IMR-90 (cell line): ENCODE measurements at regions not wholly inside any gene's neighbourhood (a gene's known extent, or its start where the extent isn't known, plus 50 kb on each side); places are given as distances from the start of the nearest gene placed in this dataset.

Experiments
- ATAC-seq: fragments of 200-7000 bp; cut with Tn5 transposase; 2 replicates; pipeline ENCODE4 v1.9.1; 2020; ENCODE audit warnings: low read depth, mild to moderate bottlenecking, moderate library complexity
- BruUV-seq: library from RNA; stranded (reverse); fragments of 400-500 nt; replicated peaks from 2 replicates; lab custom pipeline; 2021; lab: Mats Ljungman, UMichigan
- CTCF ChIA-PET: fragments of 300-600 bp; formaldehyde crosslinking; extraction: SDS; loops from one replicate; lab custom pipeline; 2021; ENCODE audit warnings: antibody characterized with exemption; lab: Yijun Ruan, JAX
- POLR2A ChIA-PET: fragments of 300-600 bp; sonication (Branson Sonifier 250); formaldehyde crosslinking; loops from one replicate; lab custom pipeline; 2022; ENCODE audit warnings: antibody characterized with exemption; ENCODE audit not compliant: unreplicated experiment; lab: Charles Lee
- DNase-seq: peaks from one replicate; pipeline ENCODE4 v3.0.0; 2013
- H2AFZ ChIP-seq: replicated peaks from 2 replicates; pipeline ENCODE3; 2013; ENCODE audit warnings: low read length, mild to moderate bottlenecking; ENCODE audit not compliant: poor library complexity
- H2AK5ac ChIP-seq: 2 replicates; pipeline ENCODE4 v1.6.1; 2013; ENCODE audit warnings: low read depth, low read length, inconsistent platforms
- H2AK9ac ChIP-seq: replicated peaks from 2 replicates; pipeline ENCODE3; 2013; ENCODE audit warnings: mild to moderate bottlenecking, low read depth, low read length, moderate library complexity; ENCODE audit not compliant: poor library complexity
- H2BK120ac ChIP-seq: 2 replicates; pipeline ENCODE4 v1.6.1; 2013; ENCODE audit warnings: low read depth, low read length, inconsistent platforms
- H2BK15ac ChIP-seq: 3 replicates; pipeline ENCODE4 v1.6.1; 2013; ENCODE audit warnings: low read depth, low read length, inconsistent platforms
- H2BK20ac ChIP-seq: 2 replicates; pipeline ENCODE4 v1.6.1; 2013; ENCODE audit warnings: low read depth, mild to moderate bottlenecking, inconsistent platforms, low read length, moderate library complexity
- H2BK5ac ChIP-seq: 2 replicates; pipeline ENCODE4 v1.6.1; 2013; ENCODE audit warnings: mild to moderate bottlenecking, low read depth, low read length, inconsistent platforms; ENCODE audit not compliant: poor library complexity, severe bottlenecking
- H3K14ac ChIP-seq: replicated peaks from 2 replicates; pipeline ENCODE4 v1.6.1; 2013; ENCODE audit warnings: low read depth, low read length, inconsistent platforms
- H3K18ac ChIP-seq: 2 replicates; pipeline ENCODE4 v1.6.1; 2013; ENCODE audit warnings: low read depth, low read length, control low read depth
- H3K23ac ChIP-seq: 2 replicates; pipeline ENCODE4 v1.6.1; 2013; ENCODE audit warnings: low read depth, low read length, inconsistent platforms
- H3K27ac ChIP-seq: 2 replicates; pipeline ENCODE4 v1.5.1; 2013; ENCODE audit warnings: mild to moderate bottlenecking, control low read depth, low read length; ENCODE audit not compliant: insufficient read depth
- H3K27me3 ChIP-seq: 2 replicates; pipeline ENCODE4 v1.6.1; 2013; ENCODE audit warnings: low read length; ENCODE audit not compliant: control insufficient read depth, insufficient read depth
- H3K36me3 ChIP-seq: 2 replicates; pipeline ENCODE4 v1.6.1; 2013; ENCODE audit warnings: low read length, mixed read lengths; ENCODE audit not compliant: control insufficient read depth, insufficient read depth
- H3K4ac ChIP-seq: 2 replicates; pipeline ENCODE4 v1.6.1; 2013; ENCODE audit warnings: low read depth, low read length, inconsistent platforms
- H3K4me1 ChIP-seq: 2 replicates; pipeline ENCODE4 v1.6.1; 2013; ENCODE audit warnings: low read length, mixed read lengths; ENCODE audit not compliant: control insufficient read depth, insufficient read depth
- H3K4me2 ChIP-seq: 2 replicates; pipeline ENCODE4 v1.6.1; 2013; ENCODE audit warnings: low read depth, mild to moderate bottlenecking, control low read depth, low read length, moderate library complexity
- H3K4me3 ChIP-seq: 2 replicates; pipeline ENCODE4 v1.5.1; 2013; ENCODE audit warnings: low read depth, mild to moderate bottlenecking, control low read depth, low read length, moderate library complexity; ENCODE audit not compliant: insufficient read depth
- H3K56ac ChIP-seq: 2 replicates; pipeline ENCODE4 v1.6.1; 2013; ENCODE audit warnings: low read length, inconsistent platforms; ENCODE audit not compliant: insufficient read depth; ENCODE audit errors: extremely low read depth
- H3K79me1 ChIP-seq, 2 experiments: 2 replicates each; pipeline ENCODE4 v1.6.1; 2013; ENCODE audit warnings: low read length in 2 of 2, inconsistent platforms in 1 of 2, low read depth in 1 of 2
- H3K9ac ChIP-seq: 2 replicates; pipeline ENCODE4 v1.6.1; 2013; ENCODE audit warnings: low read depth, low read length, control low read depth
- H3K9me1 ChIP-seq: 2 replicates; pipeline ENCODE4 v1.6.1; 2013; ENCODE audit warnings: low read length, inconsistent platforms; ENCODE audit not compliant: insufficient read depth
- H3K9me3 ChIP-seq: 2 replicates; pipeline ENCODE4 v1.6.1; 2013; ENCODE audit warnings: low read length; ENCODE audit not compliant: control insufficient read depth, insufficient read depth
- H4K20me1 ChIP-seq: 2 replicates; pipeline ENCODE4 v1.6.1; 2013; ENCODE audit warnings: low read length, inconsistent platforms; ENCODE audit not compliant: insufficient read depth
- H4K5ac ChIP-seq: 2 replicates; pipeline ENCODE4 v1.6.1; 2013; ENCODE audit warnings: mild to moderate bottlenecking, low read depth, low read length, control low read depth
- H4K8ac ChIP-seq, 2 experiments: 2 replicates each; pipeline ENCODE4 v1.6.1; 2013; ENCODE audit warnings: low read depth in 2 of 2, low read length in 2 of 2, control low read depth in 1 of 2, inconsistent platforms in 1 of 2
- H4K91ac ChIP-seq: 2 replicates; pipeline ENCODE4 v1.6.1; 2013; ENCODE audit warnings: low read depth, low read length, inconsistent platforms; ENCODE audit not compliant: insufficient read depth
- BHLHE40 ChIP-seq: fragments of 150-350 bp; IDR thresholded peaks from 2 replicates; pipeline ENCODE4 v1.6.1; 2016; ENCODE audit warnings: mild to moderate bottlenecking, low read depth, low read length
- CHD1 ChIP-seq: IDR thresholded peaks from 2 replicates; pipeline ENCODE4 v1.6.1; 2012; ENCODE audit warnings: low read depth, low read length, improper control_type of control experiment
- FOS ChIP-seq: fragments of 150-350 bp; IDR thresholded peaks from 2 replicates; pipeline ENCODE4 v1.6.1; 2016; ENCODE audit warnings: low read depth, low read length
- MAFK ChIP-seq: IDR thresholded peaks from 2 replicates; pipeline ENCODE4 v1.6.1; 2012; ENCODE audit warnings: low read depth, low read length, improper control_type of control experiment
- MAZ ChIP-seq: IDR thresholded peaks from 2 replicates; pipeline ENCODE4 v1.6.1; 2012; ENCODE audit warnings: low read depth, mild to moderate bottlenecking, low read length, improper control_type of control experiment, moderate library complexity, borderline replicate concordance
- POLR2A ChIP-seq: IDR thresholded peaks from 2 replicates; pipeline ENCODE4 v1.6.1; 2012; ENCODE audit warnings: mild to moderate bottlenecking, low read depth, low read length
- RCOR1 ChIP-seq: IDR thresholded peaks from 2 replicates; pipeline ENCODE4 v1.6.1; 2012; ENCODE audit warnings: mild to moderate bottlenecking, low read length, improper control_type of control experiment; ENCODE audit not compliant: insufficient replicate concordance
- RFX5 ChIP-seq: IDR thresholded peaks from 2 replicates; pipeline ENCODE4 v1.8.0; 2012; ENCODE audit warnings: low read depth, mild to moderate bottlenecking, low read length, moderate library complexity
- WGBS, 2 experiments: methylation state at CpG; one replicate each; pipeline versions ENCODE4 v1.1.5 to v1.1.7; 2013; ENCODE audit warnings: missing lambda C conversion rate in 2 of 2; ENCODE audit not compliant: insufficient read length in 1 of 2; ENCODE audit errors: extremely low coverage in 2 of 2; 5-methylcytosine and 5-hydroxymethylcytosine counted together
- dilution Hi-C: fragments of 300-500 bp; cut with HindIII; formaldehyde crosslinking; loops from one replicate; pipeline ENCODE4 v1.14.3; 2018; ENCODE audit warnings: low sequenced_read_pairs; ENCODE audit not compliant: unreplicated experiment
- in situ Hi-C: fragments of 300-500 bp; cut with MboI; formaldehyde crosslinking; loops from 3 replicates; pipeline ENCODE4 v1.14.3; 2019; ENCODE audit warnings: low sequenced_read_pairs, inconsistent platforms, mixed read lengths
- intact Hi-C: fragments of 100-400 bp; cut with micrococcal nuclease; formaldehyde crosslinking; loops from 2 replicates; pipeline ENCODE4 v1.10.0; 2022
- TF ChIP-seq, protein P1 (sequence below): fragments of 150-350 bp; IDR thresholded peaks from 2 replicates; pipeline ENCODE4 v1.6.1; 2016; ENCODE audit warnings: low read depth, mild to moderate bottlenecking, low read length, moderate library complexity, borderline replicate concordance

DNA sequence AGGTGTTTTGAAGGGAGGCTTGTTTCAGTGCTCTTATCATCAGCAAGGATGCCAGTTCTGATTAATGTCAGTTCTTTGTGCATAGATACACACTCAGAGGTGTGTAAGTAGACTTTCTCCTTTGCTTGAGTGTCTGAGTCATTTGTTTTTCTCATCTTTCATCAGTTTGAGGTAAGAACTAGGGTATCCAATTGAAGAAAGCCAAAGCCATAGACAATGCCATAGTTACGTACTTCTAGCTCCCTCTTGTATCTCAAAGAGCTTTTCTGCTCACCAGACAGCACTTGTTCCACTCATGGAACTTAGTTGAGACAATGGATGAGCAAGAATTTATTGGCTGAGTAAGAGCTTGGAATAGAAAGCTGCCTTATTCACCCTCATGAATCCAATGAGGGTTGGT, 520.1 kb downstream of the PIK3C3 start:
- Histone ChIP-seq H3K27ac (no peak overlapping the region), H3K79me1 (no peaks in the 10 kb centered on the region), H3K23ac (no peak overlapping the region), H4K20me1 (no peaks in the 10 kb centered on the region), H4K5ac (no peak overlapping the region), H2AK9ac (no peak overlapping the region), H2BK5ac (no peak overlapping the region), H4K8ac (no peak overlapping the region), H2BK15ac (no peak overlapping the region), H4K91ac (no peak overlapping the region), H3K4me1 (no peaks in the 10 kb centered on the region), H3K4me2 (no peak overlapping the region), H2BK20ac (no peak overlapping the region), H3K18ac (no peak overlapping the region), H2AFZ (no peak overlapping the region), H3K9ac (no peak overlapping the region), H3K14ac (no peak overlapping the region), H3K9me1 (no peaks in the 10 kb centered on the region), H3K9me3 (peaks cover 9% of the 10 kb centered on the region), H3K4me3 (no peak overlapping the region), H2AK5ac (no peak overlapping the region), H3K27me3 (no peaks in the 10 kb centered on the region), H3K36me3 (no peaks in the 10 kb centered on the region), H2BK120ac (no peak overlapping the region), H3K4ac (no peak overlapping the region), H3K56ac (no peak overlapping the region)
- no CpG with 5 or more reads among the region's 1 CpG for WGBS, 2 experiments
- BruUV-seq: no TSS peak
- intact Hi-C loops (no loop called here), in situ Hi-C loops (no loop called here), dilution Hi-C loops (no loop called here)
- DNase-seq (no peak), ATAC-seq (no peak)
- ChIA-PET POLR2A (no interaction called here), CTCF (no interaction called here)
- TF ChIP-seq FOS (no peak), MAFK (no peak), RFX5 (no peak), MAZ (no peak), BHLHE40 (no peak), CHD1 (no peak), RCOR1 (no peak), POLR2A (no peak)
- TF ChIP-seq, protein P1, sequence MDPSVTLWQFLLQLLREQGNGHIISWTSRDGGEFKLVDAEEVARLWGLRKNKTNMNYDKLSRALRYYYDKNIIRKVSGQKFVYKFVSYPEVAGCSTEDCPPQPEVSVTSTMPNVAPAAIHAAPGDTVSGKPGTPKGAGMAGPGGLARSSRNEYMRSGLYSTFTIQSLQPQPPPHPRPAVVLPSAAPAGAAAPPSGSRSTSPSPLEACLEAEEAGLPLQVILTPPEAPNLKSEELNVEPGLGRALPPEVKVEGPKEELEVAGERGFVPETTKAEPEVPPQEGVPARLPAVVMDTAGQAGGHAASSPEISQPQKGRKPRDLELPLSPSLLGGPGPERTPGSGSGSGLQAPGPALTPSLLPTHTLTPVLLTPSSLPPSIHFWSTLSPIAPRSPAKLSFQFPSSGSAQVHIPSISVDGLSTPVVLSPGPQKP: no peak
